ENCODE measurements at regions not wholly inside any gene's neighbourhood (a gene's known extent, or its start where the extent isn't known, plus 50 kb on each side); places are given as distances from the start of the nearest gene placed in this dataset.

DNA sequence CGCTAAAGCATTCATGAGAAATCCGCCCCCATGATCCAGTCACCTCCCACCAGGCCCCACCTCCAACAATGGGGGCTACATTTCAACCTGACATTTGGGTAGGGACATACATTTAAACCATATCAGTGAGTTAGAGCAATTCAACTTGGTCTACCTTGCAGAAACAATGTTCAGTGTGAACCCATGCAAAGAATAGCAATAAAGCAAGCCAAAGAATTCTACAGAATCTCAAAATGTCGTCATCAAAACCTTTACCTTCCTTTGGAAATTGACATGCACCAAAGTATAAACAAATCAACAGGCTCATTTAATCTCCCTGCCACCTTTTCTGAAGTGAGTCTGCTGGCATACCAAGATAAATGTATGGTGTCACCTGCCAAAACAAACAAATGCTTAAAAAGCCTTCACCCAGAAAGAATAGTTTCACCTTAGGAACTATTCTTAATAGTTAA lies 68.8 kb upstream of the ABLIM1 start:
- ChIA-PET POLR2A (ENCODE audit: unreplicated experiment) (no interaction called here), CTCF (no interaction called here)
- no peak overlapping the region for H3K4ac ChIP-seq (ENCODE audit: low read depth, low read length)
- H3K4me2 ChIP-seq (ENCODE audit: low read depth, low read length): no peak overlapping the region
- no peaks in the 10 kb centered on the region for H3K9me1 ChIP-seq (ENCODE audit: insufficient read depth, low read length)
- intact Hi-C loops (cut with micrococcal nuclease) (no loop called here), dilution Hi-C loops (cut with HindIII; ENCODE audit: low sequenced_read_pairs, unreplicated experiment) (no loop called here), in situ Hi-C loops (cut with MboI; ENCODE audit: low sequenced_read_pairs) (no loop called here)
- TF ChIP-seq CHD1 (IDR thresholded peaks at IDR 0.05; ENCODE audit: low read depth, low read length) (no peak), RAD21 (IDR thresholded peaks at IDR 0.05; ENCODE audit: low read length) (no peak)
- H2BK15ac ChIP-seq (ENCODE audit: low read depth, low read length): no peak overlapping the region
- H3K18ac ChIP-seq (ENCODE audit: low read depth, low read length): no peak overlapping the region
- no peaks in the 10 kb centered on the region; the same call in 1 of the 2 replicates for H3K4me1 ChIP-seq (ENCODE audit: control insufficient read depth, insufficient read depth, low read length)
- H3K4me3 ChIP-seq (ENCODE audit: insufficient read depth, low read depth, low read length): no peak overlapping the region
- WGBS, 2 experiments (ENCODE audit: extremely low coverage in 2 of 2, insufficient read length in 1 of 2): no CpG with 5 or more reads among the region's 3 CpGs
- no peaks in the 10 kb centered on the region for H3K27me3 ChIP-seq (ENCODE audit: control insufficient read depth, insufficient read depth, low read length)
- DNase-seq (no peak), ATAC-seq (ENCODE audit: low read depth) (no peak)
- no peak overlapping the region for H2AFZ ChIP-seq (replicated peaks; ENCODE audit: low read length, poor library complexity)
- H2AK5ac ChIP-seq (ENCODE audit: low read depth, low read length): no peak overlapping the region
- H3K9ac ChIP-seq (ENCODE audit: low read depth, low read length): no peak overlapping the region
- H4K5ac ChIP-seq (ENCODE audit: low read depth, low read length): no peak overlapping the region
- no peaks in the 10 kb centered on the region for H3K36me3 ChIP-seq (ENCODE audit: control insufficient read depth, insufficient read depth, low read length)
- H4K20me1 ChIP-seq (ENCODE audit: insufficient read depth, low read length): no peaks in the 10 kb centered on the region
- no peak overlapping the region for H3K56ac ChIP-seq (ENCODE audit: extremely low read depth, insufficient read depth, low read length)
- H3K79me1 ChIP-seq (ENCODE audit: low read depth in 1 of 2, low read length in 2 of 2): no peaks in the 10 kb centered on the region; a peak in 1 of 4 replicates
- H3K9me3 ChIP-seq (ENCODE audit: control insufficient read depth, insufficient read depth, low read length): no peaks in the 10 kb centered on the region
- H3K23ac ChIP-seq (ENCODE audit: low read depth, low read length): no peak overlapping the region
- no peak overlapping the region for H4K8ac ChIP-seq (ENCODE audit: low read depth in 2 of 2, low read length in 2 of 2)
- H3K27ac ChIP-seq (ENCODE audit: insufficient read depth, low read length): no peak overlapping the region
- no peak overlapping the region for H3K14ac ChIP-seq (replicated peaks; ENCODE audit: low read depth, low read length)
- H2BK20ac ChIP-seq (ENCODE audit: low read depth, low read length): no peak overlapping the region
- H2BK120ac ChIP-seq (ENCODE audit: low read depth, low read length): no peak overlapping the region
- BruUV-seq (replicated peaks): no TSS peak
- no peak overlapping the region for H2AK9ac ChIP-seq (replicated peaks; ENCODE audit: low read depth, low read length, poor library complexity)
- no peak overlapping the region for H2BK5ac ChIP-seq (ENCODE audit: low read depth, low read length, poor library complexity, severe bottlenecking)
- no peak overlapping the region for H4K91ac ChIP-seq (ENCODE audit: insufficient read depth, low read depth, low read length)
